ENCODE measurements at regions not wholly inside any gene's neighbourhood (a gene's known extent, or its start where the extent isn't known, plus 50 kb on each side); places are given as distances from the start of the nearest gene placed in this dataset.

GRCh38 chr1:208357644-208358507 lies 113.7 kb upstream of the PLXNA2 start:
- DNase-seq (no peak), ATAC-seq (replicated peaks in 1 of 2) (no peak)
- Mint-ChIP-seq H3K4me3 (no peak overlapping the region), H3K4me1 (ENCODE audit: low read depth) (no peaks in the 10 kb centered on the region), H3K27ac (no peak overlapping the region), H3K27me3 (ENCODE audit: low read depth) (peaks cover 7% of the 10 kb centered on the region), H3K36me3 (ENCODE audit: insufficient read depth in 2 of 2) (no peaks in the 10 kb centered on the region), H3K9me3 (no peaks in the 10 kb centered on the region)

DNA sequence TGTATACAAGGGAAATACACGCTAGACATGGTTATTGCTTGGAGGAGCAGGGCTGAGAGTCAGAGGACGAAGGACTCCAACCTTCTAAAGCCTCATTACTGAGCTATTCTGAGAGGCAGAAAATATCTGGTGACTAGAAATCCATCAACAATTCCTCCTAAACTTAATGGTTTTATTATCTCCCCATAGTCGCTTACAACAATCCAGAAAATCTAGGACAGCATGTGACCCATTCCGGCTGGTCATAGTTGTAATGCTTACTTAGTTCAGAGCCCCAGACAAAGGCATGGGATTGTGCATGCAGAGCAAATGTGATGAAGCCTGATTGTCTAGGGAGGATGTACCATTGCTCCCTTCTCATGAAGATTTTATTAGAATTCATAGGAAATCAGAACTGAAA lies 114.5 kb upstream of the PLXNA2 start:
- H3K27me3 Mint-ChIP-seq (ENCODE audit: low read depth): peaks cover 12% of the 10 kb centered on the region
- no peaks in the 10 kb centered on the region for H3K36me3 Mint-ChIP-seq (ENCODE audit: insufficient read depth in 2 of 2)
- DNase-seq: no peak
- no peaks in the 10 kb centered on the region for H3K4me1 Mint-ChIP-seq (ENCODE audit: low read depth)
- no peaks in the 10 kb centered on the region for H3K9me3 Mint-ChIP-seq
- H3K27ac Mint-ChIP-seq: no peak overlapping the region
- H3K4me3 Mint-ChIP-seq: no peak overlapping the region
- no peak for ATAC-seq (replicated peaks in 1 of 2)

GRCh38 chr1:208362011-208362410 lies 117.8 kb upstream of the PLXNA2 start:
- Mint-ChIP-seq H3K4me3 (no peak overlapping the region), H3K4me1 (ENCODE audit: low read depth) (no peaks in the 10 kb centered on the region), H3K27me3 (ENCODE audit: low read depth) (peaks cover 12% of the 10 kb centered on the region), H3K36me3 (ENCODE audit: insufficient read depth in 2 of 2) (no peaks in the 10 kb centered on the region), H3K27ac (no peak overlapping the region), H3K9me3 (peaks cover 0 to 2% of the 10 kb centered on the region in 2 donors)
- DNase-seq (no peak), ATAC-seq (replicated peaks in 1 of 2) (no peak)

- DNase-seq (no peak), ATAC-seq (replicated peaks in 1 of 2) (no peak)
- Mint-ChIP-seq H3K4me3 (no peak overlapping the region), H3K27ac (no peak overlapping the region), H3K36me3 (ENCODE audit: insufficient read depth in 2 of 2) (no peaks in the 10 kb centered on the region), H3K4me1 (ENCODE audit: low read depth) (no peaks in the 10 kb centered on the region), H3K9me3 (peaks cover 0 to 2% of the 10 kb centered on the region in 2 donors), H3K27me3 (ENCODE audit: low read depth) (peaks cover 12% of the 10 kb centered on the region)
These were observed 122.4 kb upstream of the PLXNA2 start for GRCh38 chr1:208366559-208366958.

DNA sequence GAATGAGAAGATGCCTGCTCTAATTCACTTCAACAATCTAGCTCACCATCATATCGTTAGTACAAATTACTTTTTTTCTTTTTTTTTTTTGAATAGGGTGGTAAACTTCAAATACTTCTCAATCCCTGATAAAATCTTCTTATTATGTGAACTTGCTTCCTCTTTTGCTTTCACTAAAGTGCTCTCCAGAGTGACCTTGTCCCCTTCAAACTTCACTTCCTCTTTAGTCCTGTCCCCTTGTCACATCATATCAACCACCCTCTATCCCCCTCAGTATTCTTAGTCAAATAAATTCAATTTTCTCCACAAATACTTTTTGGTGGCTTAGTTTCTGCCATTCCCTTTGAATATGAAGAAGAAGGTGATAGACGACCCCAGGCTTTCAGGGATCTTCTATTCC lies 124.9 kb upstream of the PLXNA2 start:
- Mint-ChIP-seq H3K27me3 (ENCODE audit: low read depth) (no peaks in the 10 kb centered on the region), H3K27ac (no peak overlapping the region), H3K36me3 (ENCODE audit: insufficient read depth in 2 of 2) (no peaks in the 10 kb centered on the region), H3K4me1 (ENCODE audit: low read depth) (no peaks in the 10 kb centered on the region), H3K4me3 (no peak overlapping the region), H3K9me3 (peaks cover 0 to 2% of the 10 kb centered on the region in 2 donors)
- DNase-seq (no peak), ATAC-seq (replicated peaks in 1 of 2) (no peak)

DNA sequence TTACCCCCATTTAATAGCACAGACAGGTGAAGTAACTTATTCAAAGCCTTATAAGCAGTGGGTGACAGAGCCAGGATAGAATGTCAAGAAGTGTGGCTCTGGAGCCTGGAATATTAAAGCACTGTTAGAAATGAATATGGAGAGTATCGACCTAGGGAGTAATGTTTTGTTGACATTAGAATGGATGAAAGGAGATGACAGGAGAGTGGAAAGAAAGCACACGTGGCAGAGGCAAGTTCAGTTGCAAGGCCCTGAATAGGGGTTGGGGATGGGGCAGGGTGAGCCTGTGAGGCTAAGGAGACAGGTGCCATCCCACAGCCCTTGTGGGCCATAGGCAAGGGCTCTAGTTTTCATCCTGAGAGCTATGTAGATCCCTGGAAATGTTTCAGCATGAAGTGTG lies 125.5 kb upstream of the PLXNA2 start:
- no peaks in the 10 kb centered on the region for H3K9me3 Mint-ChIP-seq
- no peak overlapping the region for H3K27ac Mint-ChIP-seq
- H3K27me3 Mint-ChIP-seq (ENCODE audit: low read depth): no peaks in the 10 kb centered on the region
- DNase-seq (no peak), ATAC-seq (replicated peaks in 1 of 2) (no peak)
- no peaks in the 10 kb centered on the region for H3K36me3 Mint-ChIP-seq (ENCODE audit: insufficient read depth in 2 of 2)
- no peaks in the 10 kb centered on the region for H3K4me1 Mint-ChIP-seq (ENCODE audit: low read depth)
- no peak overlapping the region for H3K4me3 Mint-ChIP-seq

- no peak overlapping the region for H3K4me3 Mint-ChIP-seq
- H3K9me3 Mint-ChIP-seq: no peaks in the 10 kb centered on the region
- no peak overlapping the region for H3K27ac Mint-ChIP-seq
- H3K27me3 Mint-ChIP-seq (ENCODE audit: low read depth): peaks cover 7% of the 10 kb centered on the region
- DNase-seq (no peak), ATAC-seq (replicated peaks in 1 of 2) (no peak)
- H3K36me3 Mint-ChIP-seq (ENCODE audit: insufficient read depth in 2 of 2): no peaks in the 10 kb centered on the region
- H3K4me1 Mint-ChIP-seq (ENCODE audit: low read depth): no peaks in the 10 kb centered on the region
These were observed 130.3 kb upstream of the PLXNA2 start for GRCh38 chr1:208374391-208374941.

DNA sequence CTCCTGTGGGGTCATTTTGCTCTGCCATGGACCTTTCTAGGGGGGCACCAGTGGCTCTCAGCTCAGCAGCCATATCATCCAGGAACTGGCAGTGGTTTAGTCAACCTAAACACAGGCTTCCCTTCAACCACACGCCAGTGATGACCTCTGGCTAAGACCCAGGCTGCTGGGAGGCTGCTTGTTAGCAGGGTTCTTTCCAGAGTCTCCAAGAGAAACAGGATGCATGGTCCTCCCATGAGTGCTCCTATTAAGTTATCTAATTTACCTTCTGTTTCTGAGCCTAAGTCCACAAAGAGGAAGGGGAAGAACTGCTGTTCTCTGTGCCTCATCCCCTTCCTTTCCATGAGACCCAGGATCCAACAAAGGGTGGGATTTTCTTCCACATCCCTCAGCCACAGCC lies 137.3 kb upstream of the PLXNA2 start:
- H3K36me3 Mint-ChIP-seq (ENCODE audit: insufficient read depth in 2 of 2): no peaks in the 10 kb centered on the region
- peaks cover 7% of the 10 kb centered on the region for H3K27me3 Mint-ChIP-seq (ENCODE audit: low read depth)
- ATAC-seq (replicated peaks in 1 of 2) (no peak), DNase-seq (no peak)
- no peak overlapping the region for H3K27ac Mint-ChIP-seq
- no peaks in the 10 kb centered on the region for H3K4me1 Mint-ChIP-seq (ENCODE audit: low read depth)
- no peak overlapping the region for H3K4me3 Mint-ChIP-seq
- H3K9me3 Mint-ChIP-seq: no peaks in the 10 kb centered on the region

GRCh38 chr1:208387908-208388811 lies 144.0 kb upstream of the PLXNA2 start:
- ATAC-seq (replicated peaks in 1 of 2) (no peak), DNase-seq (no peak)
- Mint-ChIP-seq H3K27me3 (ENCODE audit: low read depth) (peaks cover 17% of the 10 kb centered on the region), H3K36me3 (ENCODE audit: insufficient read depth in 2 of 2) (no peaks in the 10 kb centered on the region), H3K9me3 (no peaks in the 10 kb centered on the region), H3K4me1 (ENCODE audit: low read depth) (no peaks in the 10 kb centered on the region), H3K4me3 (no peak overlapping the region), H3K27ac (no peak overlapping the region)

GRCh38 chr1:208393416-208393815 lies 149.2 kb upstream of the PLXNA2 start:
- no peaks in the 10 kb centered on the region for H3K4me1 Mint-ChIP-seq (ENCODE audit: low read depth)
- ATAC-seq (replicated peaks in 1 of 2) (no peak), DNase-seq (no peak)
- H3K36me3 Mint-ChIP-seq (ENCODE audit: insufficient read depth in 2 of 2): no peaks in the 10 kb centered on the region
- H3K4me3 Mint-ChIP-seq: no peak overlapping the region
- no peak overlapping the region for H3K27ac Mint-ChIP-seq
- peaks cover 18% of the 10 kb centered on the region for H3K27me3 Mint-ChIP-seq (ENCODE audit: low read depth)
- no peaks in the 10 kb centered on the region for H3K9me3 Mint-ChIP-seq

GRCh38 chr1:208393826-208394225 lies 149.6 kb upstream of the PLXNA2 start:
- ATAC-seq (replicated peaks in 1 of 2) (no peak), DNase-seq (no peak)
- Mint-ChIP-seq H3K9me3 (no peaks in the 10 kb centered on the region), H3K4me3 (no peak overlapping the region), H3K27ac (no peak overlapping the region), H3K36me3 (ENCODE audit: insufficient read depth in 2 of 2) (no peaks in the 10 kb centered on the region), H3K4me1 (ENCODE audit: low read depth) (no peaks in the 10 kb centered on the region), H3K27me3 (ENCODE audit: low read depth) (peaks cover 18% of the 10 kb centered on the region)

- ATAC-seq (replicated peaks in 1 of 2): no peak
- Mint-ChIP-seq H3K27ac (no peak overlapping the region), H3K36me3 (ENCODE audit: insufficient read depth in 2 of 2) (no peaks in the 10 kb centered on the region), H3K4me1 (ENCODE audit: low read depth) (no peaks in the 10 kb centered on the region), H3K4me3 (no peak overlapping the region), H3K9me3 (no peaks in the 10 kb centered on the region), H3K27me3 (ENCODE audit: low read depth) (peaks cover 10% of the 10 kb centered on the region)
- DNase-seq: no peak
These were observed 153.1 kb upstream of the PLXNA2 start for GRCh38 chr1:208397286-208397685.

DNA sequence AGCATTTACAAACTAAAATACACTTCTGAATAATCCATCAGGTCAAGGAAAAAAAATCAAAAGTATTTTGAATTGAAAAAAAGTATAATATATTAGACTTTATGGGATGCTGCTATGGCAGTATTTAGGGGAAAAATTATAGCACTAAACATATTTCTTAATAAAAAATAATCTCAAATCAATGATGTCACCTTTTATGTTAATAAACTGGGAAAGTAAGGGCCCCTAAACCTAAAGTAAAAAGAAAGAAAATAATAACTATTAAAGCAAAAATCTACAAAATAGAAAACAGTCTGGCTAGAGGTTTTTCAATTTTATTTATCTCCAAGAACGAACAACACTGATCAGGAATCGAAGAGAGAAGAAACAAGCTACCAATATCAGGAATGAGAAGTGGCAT lies 160.8 kb upstream of the PLXNA2 start:
- peaks cover 9% of the 10 kb centered on the region for H3K27me3 Mint-ChIP-seq (ENCODE audit: low read depth)
- ATAC-seq (replicated peaks in 1 of 2): no peak

More for the DNA sequence above, 160.8 kb upstream of the PLXNA2 start:
- Mint-ChIP-seq H3K36me3 (ENCODE audit: insufficient read depth in 2 of 2) (no peaks in the 10 kb centered on the region), H3K27ac (no peak overlapping the region), H3K4me3 (no peak overlapping the region), H3K9me3 (no peaks in the 10 kb centered on the region), H3K4me1 (ENCODE audit: low read depth) (no peaks in the 10 kb centered on the region)
- DNase-seq: no peak

Data from activated T-cell treated with anti-CD3 and anti-CD28 coated beads, Interleukin-2, amount 50 U/mL, for 72 hours (primary cell).